ENCODE measurements at regions not wholly inside any gene's neighbourhood (a gene's known extent, or its start where the extent isn't known, plus 50 kb on each side); places are given as distances from the start of the nearest gene placed in this dataset.

- TF ChIP-seq FOXM1 (IDR thresholded peaks at IDR 0.05; ENCODE audit: borderline replicate concordance, low read depth) (no peak), REST (IDR thresholded peaks at IDR 0.05; ENCODE audit: low read depth) (no peak), CEBPB (IDR thresholded peaks at IDR 0.05) (no peak), EP300 (IDR thresholded peaks at IDR 0.05; ENCODE audit: borderline replicate concordance) (no peak), NFIC (IDR thresholded peaks at IDR 0.05) (no peak), TAF1 (IDR thresholded peaks at IDR 0.05; ENCODE audit: low read depth) (no peak), CREB1 (IDR thresholded peaks at IDR 0.05; ENCODE audit: low read depth) (no peak), RAD21 (IDR thresholded peaks at IDR 0.05; ENCODE audit: low read depth) (no peak), EGR1 (IDR thresholded peaks at IDR 0.05) (no peak), MAX (IDR thresholded peaks at IDR 0.05) (no peak), YY1 (IDR thresholded peaks at IDR 0.05; ENCODE audit: low read depth) (no peak), TEAD4 (IDR thresholded peaks at IDR 0.05) (no peak)
These were observed 74.1 kb upstream of the RAP2B start for GRCh38 chr3:153087595-153088566.

All from Ishikawa (cell line).